Naive thymus-derived CD4-positive, alpha-beta T cell (primary cell): ENCODE measurements at regions not wholly inside any gene's neighbourhood (a gene's known extent, or its start where the extent isn't known, plus 50 kb on each side); places are given as distances from the start of the nearest gene placed in this dataset.

Experiments used
- ATAC-seq: fragments of 150-1000 bp; cut with Tn5 transposase; 2 replicates; pipeline ENCODE4 v1.10.0; 2021; ENCODE audit warnings: mild to moderate bottlenecking, moderate library complexity
- CTCF ChIA-PET: fragments of 350-600 bp; sonication (Branson Sonifier 250); formaldehyde crosslinking; loops from one replicate; lab custom pipeline; 2021; ENCODE audit warnings: antibody characterized with exemption; lab: Charles Lee
- POLR2A ChIA-PET: fragments of 350-600 bp; sonication (Branson Sonifier 250); formaldehyde crosslinking; loops from one replicate; lab custom pipeline; 2021; ENCODE audit warnings: antibody characterized with exemption, inconsistent platforms; lab: Charles Lee
- DNase-seq, 9 donors: peaks; one replicate each; pipeline versions ENCODE4 v3.0.0 to v3.0.0-alpha.2; 2020 to 2022; ENCODE audit warnings: mixed read lengths in 1 of 9
- H3K27ac ChIP-seq: one replicate; pipeline ENCODE4 v1.7.0; 2013; ENCODE audit warnings: mild to moderate bottlenecking, low read depth, low read length, moderate library complexity
- H3K27me3 ChIP-seq, 2 donors: one replicate each; pipeline ENCODE4 v1.7.0; 2013; ENCODE audit warnings: low read length in 2 of 2, mild to moderate bottlenecking in 2 of 2, moderate library complexity in 2 of 2; ENCODE audit not compliant: control insufficient read depth in 2 of 2, insufficient read depth in 2 of 2
- H3K36me3 ChIP-seq, 3 experiments: 1 replicate in 2 of 3; 2 replicates in 1 of 3; pipeline ENCODE4 v1.7.0; 2013; ENCODE audit warnings: low read length in 3 of 3, mild to moderate bottlenecking in 3 of 3, moderate library complexity in 1 of 3; ENCODE audit not compliant: insufficient read depth in 3 of 3, control insufficient read depth in 2 of 3
- H3K4me1 ChIP-seq, 2 donors: one replicate each; pipeline ENCODE4 v1.7.0; 2013; ENCODE audit warnings: low read length in 2 of 2, mild to moderate bottlenecking in 2 of 2, moderate library complexity in 1 of 2; ENCODE audit not compliant: control insufficient read depth in 2 of 2, insufficient read depth in 2 of 2
- H3K4me3 ChIP-seq: 2 replicates; pipeline ENCODE4 v1.7.0; 2013; ENCODE audit warnings: mild to moderate bottlenecking, low read length
- H3K9me3 ChIP-seq, 3 experiments: 1 replicate in 2 of 3; 2 replicates in 1 of 3; pipeline ENCODE4 v1.7.0; 2013; ENCODE audit warnings: low read length in 3 of 3; ENCODE audit not compliant: control insufficient read depth in 2 of 3
- H3K27ac Mint-ChIP-seq, 9 donors: one replicate each; pipeline ENCODE4 v1.8.0; 2020 to 2022; ENCODE audit warnings: mixed read lengths in 9 of 9, mild to moderate bottlenecking in 8 of 9, moderate library complexity in 5 of 9, inconsistent platforms in 2 of 9
- H3K27me3 Mint-ChIP-seq, 5 donors: one replicate each; pipeline ENCODE4 v1.8.0; 2021 to 2022; ENCODE audit warnings: mixed read lengths in 5 of 5, mild to moderate bottlenecking in 1 of 5
- H3K36me3 Mint-ChIP-seq, 5 donors: one replicate each; pipeline ENCODE4 v1.8.0; 2020 to 2022; ENCODE audit warnings: mixed read lengths in 5 of 5, mild to moderate bottlenecking in 3 of 5, inconsistent platforms in 1 of 5
- H3K4me1 Mint-ChIP-seq, 7 donors: one replicate each; pipeline ENCODE4 v1.8.0; 2020 to 2022; ENCODE audit warnings: mixed read lengths in 7 of 7, mild to moderate bottlenecking in 3 of 7, inconsistent platforms in 1 of 7
- H3K4me3 Mint-ChIP-seq, 10 donors: one replicate each; pipeline ENCODE4 v1.8.0; 2020 to 2022; ENCODE audit warnings: mild to moderate bottlenecking in 10 of 10, mixed read lengths in 10 of 10, moderate library complexity in 6 of 10, inconsistent platforms in 2 of 10
- H3K9me3 Mint-ChIP-seq, 11 donors: one replicate each; pipeline ENCODE4 v1.8.0; 2020 to 2022; ENCODE audit warnings: mixed read lengths in 11 of 11, mild to moderate bottlenecking in 4 of 11, inconsistent platforms in 1 of 11, moderate library complexity in 1 of 11
- intact Hi-C, 2 donors: fragments of 100-400 bp; cut with micrococcal nuclease; formaldehyde crosslinking; loops; one replicate each; pipeline ENCODE4 v1.15.1; 2023

- Mint-ChIP-seq H3K9me3 (peaks cover 0 to 5% (median 3%) of the 10 kb centered on the region in 11 donors), H3K36me3 (no peaks in the 10 kb centered on the region), H3K4me1 (peaks cover 0 to 3% (median 0%) of the 10 kb centered on the region in 7 donors), H3K27me3 (peaks cover 0 to 5% (median 0%) of the 10 kb centered on the region in 5 donors), H3K4me3 (no peak overlapping the region), H3K27ac (no peak overlapping the region)
- intact Hi-C loops = no loop called here
- Histone ChIP-seq H3K4me1 (no peaks in the 10 kb centered on the region), H3K27me3 (no peaks in the 10 kb centered on the region), H3K36me3 (no peaks in the 10 kb centered on the region), H3K27ac (no peak overlapping the region), H3K9me3 (no peaks in the 10 kb centered on the region), H3K4me3 (no peak overlapping the region)
- DNase-seq (no peak), ATAC-seq (no peak)
- ChIA-PET CTCF (no interaction called here), POLR2A (no interaction called here)
These were observed 104.1 kb upstream of the ITGA6 start for GRCh38 chr2:172323256-172323655.

GRCh38 chr2:172323861-172324597, 103.4 kb upstream of the ITGA6 start:
- H3K27ac Mint-ChIP-seq = no peak overlapping the region

GRCh38 chr2:172326211-172326509, 101.2 kb upstream of the ITGA6 start:
- Histone ChIP-seq H3K4me1 (peaks cover 0 to 7% of the 10 kb centered on the region in 2 donors), H3K4me3 (no peak overlapping the region), H3K36me3 (no peaks in the 10 kb centered on the region), H3K9me3 (no peaks in the 10 kb centered on the region), H3K27ac (no peak overlapping the region), H3K27me3 (no peaks in the 10 kb centered on the region)
- ChIA-PET CTCF (no interaction called here), POLR2A (no interaction called here)
- no peak overlapping the region for H3K4me3 Mint-ChIP-seq
- H3K36me3 Mint-ChIP-seq = no peaks in the 10 kb centered on the region
- H3K27me3 Mint-ChIP-seq = peaks cover 0 to 7% (median 0%) of the 10 kb centered on the region in 5 donors
- DNase-seq (no peak), ATAC-seq (no peak)
- H3K9me3 Mint-ChIP-seq = peaks cover 0 to 5% (median 3%) of the 10 kb centered on the region in 11 donors
- no peak overlapping the region for H3K27ac Mint-ChIP-seq
- intact Hi-C loops = no loop called here
- H3K4me1 Mint-ChIP-seq = peaks cover 0 to 15% (median 8%) of the 10 kb centered on the region in 7 donors

More at GRCh38 chr2:172323861-172324597, 103.4 kb upstream of the ITGA6 start:
- CTCF ChIA-PET = no interaction called here
- H3K27me3 Mint-ChIP-seq = peaks cover 0 to 7% (median 0%) of the 10 kb centered on the region in 5 donors
- no peak overlapping the region for H3K4me3 Mint-ChIP-seq
- H3K36me3 ChIP-seq = no peaks in the 10 kb centered on the region
- ATAC-seq (no peak), DNase-seq (no peak)
- H3K9me3 ChIP-seq = no peaks in the 10 kb centered on the region
- POLR2A ChIA-PET = no interaction called here
- peaks cover 0 to 5% (median 3%) of the 10 kb centered on the region in 11 donors for H3K9me3 Mint-ChIP-seq
- no peaks in the 10 kb centered on the region for H3K4me1 ChIP-seq
- H3K36me3 Mint-ChIP-seq = no peaks in the 10 kb centered on the region
- H3K27me3 ChIP-seq = no peaks in the 10 kb centered on the region
- no peak overlapping the region for H3K4me3 ChIP-seq
- no peak overlapping the region for H3K27ac ChIP-seq
- intact Hi-C loops = no loop called here
- peaks cover 0 to 4% (median 3%) of the 10 kb centered on the region in 7 donors for H3K4me1 Mint-ChIP-seq

- no peaks in the 10 kb centered on the region for H3K9me3 ChIP-seq
- H3K36me3 ChIP-seq = no peaks in the 10 kb centered on the region
- H3K27me3 Mint-ChIP-seq = peaks cover 0 to 7% (median 0%) of the 10 kb centered on the region in 5 donors
- H3K27me3 ChIP-seq = no peaks in the 10 kb centered on the region
- no peaks in the 10 kb centered on the region for H3K9me3 Mint-ChIP-seq
- ChIA-PET POLR2A (no interaction called here), CTCF (no interaction called here)
- H3K27ac ChIP-seq = no peak overlapping the region
- H3K4me3 Mint-ChIP-seq = no peak overlapping the region
- intact Hi-C loops = no loop called here
- peaks cover 0 to 15% (median 8%) of the 10 kb centered on the region in 7 donors for H3K4me1 Mint-ChIP-seq
- peaks cover 0 to 7% of the 10 kb centered on the region in 2 donors for H3K4me1 ChIP-seq
- ATAC-seq = no peak
- no peak for DNase-seq
- no peaks in the 10 kb centered on the region for H3K36me3 Mint-ChIP-seq
- H3K27ac Mint-ChIP-seq = peak overlapping the region in 1 of 9 donors; percentile 19
- no peak overlapping the region for H3K4me3 ChIP-seq
These were observed 99.1 kb upstream of the ITGA6 start for GRCh38 chr2:172328103-172328841.

- intact Hi-C loops = no loop called here
- Mint-ChIP-seq H3K4me3 (peak overlapping the region in 2 of 10 donors; percentile 31 to 32), H3K36me3 (no peaks in the 10 kb centered on the region), H3K4me1 (peaks cover 0 to 15% (median 8%) of the 10 kb centered on the region in 7 donors), H3K27me3 (peaks cover 0 to 7% (median 0%) of the 10 kb centered on the region in 5 donors), H3K27ac (peak overlapping the region in 1 of 9 donors; percentile 67), H3K9me3 (no peaks in the 10 kb centered on the region)
- ChIA-PET CTCF (no interaction called here), POLR2A (no interaction called here)
- Histone ChIP-seq H3K27ac (no peak overlapping the region), H3K9me3 (no peaks in the 10 kb centered on the region), H3K4me3 (no peak overlapping the region), H3K27me3 (no peaks in the 10 kb centered on the region), H3K4me1 (peaks cover 0 to 7% of the 10 kb centered on the region in 2 donors), H3K36me3 (no peaks in the 10 kb centered on the region)
- ATAC-seq = no peak
- DNase-seq = no peak
These were observed 98.0 kb upstream of the ITGA6 start for GRCh38 chr2:172329416-172329773.

- H3K27me3 Mint-ChIP-seq = peaks cover 0 to 7% (median 0%) of the 10 kb centered on the region in 5 donors
- peak overlapping the region in 4 of 9 donors; percentile 15 to 67 (median 52) for H3K27ac Mint-ChIP-seq
- POLR2A ChIA-PET = no interaction called here
- no peaks in the 10 kb centered on the region for H3K27me3 ChIP-seq
- ATAC-seq = no peak
- H3K36me3 Mint-ChIP-seq = no peaks in the 10 kb centered on the region
- peaks cover 0 to 7% of the 10 kb centered on the region in 2 donors for H3K4me1 ChIP-seq
- H3K4me3 Mint-ChIP-seq = peak overlapping the region in 4 of 10 donors; percentile 9 to 32 (median 32)
- no peaks in the 10 kb centered on the region for H3K9me3 Mint-ChIP-seq
- peaks cover 0 to 15% (median 8%) of the 10 kb centered on the region in 7 donors for H3K4me1 Mint-ChIP-seq
- H3K36me3 ChIP-seq = no peaks in the 10 kb centered on the region
- no peak overlapping the region for H3K27ac ChIP-seq
- DNase-seq = peak in 4 of 9 donors; percentile 8 to 27 (median 18)
- no peaks in the 10 kb centered on the region for H3K9me3 ChIP-seq
- intact Hi-C loops = no loop called here
- H3K4me3 ChIP-seq = no peak overlapping the region
- CTCF ChIA-PET = no interaction called here
These were observed 97.4 kb upstream of the ITGA6 start for GRCh38 chr2:172329774-172330671.
